Esophagus (tissue), 2 donors: ENCODE measurements at regions not wholly inside any gene's neighbourhood (a gene's known extent, or its start where the extent isn't known, plus 50 kb on each side); places are given as distances from the start of the nearest gene placed in this dataset.

ENCODE experiments used
- H3K27ac ChIP-seq, 2 donors: one replicate each; pipeline ENCODE4 v1.5.1; 2013; ENCODE audit warnings: low read depth in 2 of 2, mild to moderate bottlenecking in 2 of 2, inconsistent platforms in 1 of 2, low read length in 1 of 2, moderate library complexity in 1 of 2
- H3K27me3 ChIP-seq, 2 donors: one replicate each; pipeline ENCODE4 v1.6.1; 2013; ENCODE audit warnings: low read length in 2 of 2, control low read depth in 1 of 2, mild to moderate bottlenecking in 1 of 2; ENCODE audit not compliant: insufficient read depth in 2 of 2, control insufficient read depth in 1 of 2
- H3K36me3 ChIP-seq, 2 donors: one replicate each; pipeline ENCODE4 v1.6.1; 2013; ENCODE audit warnings: low read length in 1 of 2; ENCODE audit not compliant: control insufficient read depth in 2 of 2, insufficient read depth in 2 of 2
- H3K4me1 ChIP-seq, 2 donors: one replicate each; pipeline ENCODE4 v1.6.1; 2013; ENCODE audit warnings: low read length in 1 of 2; ENCODE audit not compliant: control insufficient read depth in 2 of 2, insufficient read depth in 2 of 2
- H3K4me3 ChIP-seq, 2 donors: one replicate each; pipeline ENCODE4 v1.5.1; 2013; ENCODE audit warnings: low read length in 2 of 2, mild to moderate bottlenecking in 2 of 2, low read depth in 1 of 2, moderate library complexity in 1 of 2
- H3K9me3 ChIP-seq, 2 donors: one replicate each; pipeline ENCODE4 v1.6.1; 2013; ENCODE audit warnings: mild to moderate bottlenecking in 2 of 2, low read depth in 1 of 2, low read length in 1 of 2, moderate library complexity in 1 of 2; ENCODE audit not compliant: control insufficient read depth in 2 of 2, insufficient read depth in 1 of 2
- WGBS, 2 donors: extraction: QIAGEN DNeasy Blood & Tissue Kit; methylation state at CpG; one replicate each; pipeline ENCODE4 v1.1.7; 2013; 5-methylcytosine and 5-hydroxymethylcytosine counted together
- donor health status: healthy with polysubstance abuse.
- donor health status: Bipolar disorder and iron deficiency.

DNA sequence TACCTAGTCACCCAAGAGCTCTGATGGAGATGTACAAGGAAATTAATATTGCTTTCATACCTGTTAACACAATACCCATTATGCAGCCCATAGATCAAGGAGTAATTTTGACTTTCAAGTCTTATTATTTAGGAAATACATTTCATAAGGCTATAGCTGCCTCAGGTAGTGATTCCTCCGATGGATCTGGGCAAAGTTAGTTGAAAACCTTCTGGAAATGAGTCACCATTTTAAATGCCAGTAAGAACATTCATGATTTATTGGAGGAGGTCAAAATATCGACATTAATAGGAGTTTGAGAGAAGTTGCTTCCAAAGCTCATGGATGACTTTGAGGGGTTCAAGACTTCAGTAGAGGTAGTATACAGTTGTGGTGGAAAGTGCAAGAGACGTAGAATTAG, 931.4 kb upstream of the ACVR2A start:
- Histone ChIP-seq H3K36me3 (no peaks in the 10 kb centered on the region), H3K4me1 (no peaks in the 10 kb centered on the region), H3K27ac (no peak overlapping the region), H3K27me3 (no peaks in the 10 kb centered on the region), H3K4me3 (no peak overlapping the region), H3K9me3 (no peaks in the 10 kb centered on the region)
- WGBS, 2 donors, result 86 to 88% methylated on average over 3 of the region's 3 CpGs

DNA sequence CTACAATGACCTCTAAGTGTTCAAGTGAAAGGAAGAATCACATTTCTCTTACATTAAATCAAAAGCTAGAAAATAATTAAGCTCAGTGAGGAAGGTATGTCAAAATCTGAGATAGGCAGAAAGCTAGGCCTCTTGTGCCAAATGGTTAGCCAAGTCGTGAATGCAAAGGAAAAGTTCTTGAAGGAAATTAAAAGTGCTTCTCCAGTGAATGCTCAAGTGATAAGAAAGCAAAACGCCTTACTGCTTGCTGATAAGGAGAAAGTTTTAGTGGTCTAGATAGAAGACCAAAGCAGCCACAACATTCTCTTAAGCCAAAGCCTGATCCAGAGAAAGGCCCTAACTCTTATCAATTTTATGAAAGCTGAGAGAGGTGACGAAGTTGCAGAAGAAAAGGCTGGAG, 932.3 kb upstream of the ACVR2A start:
- WGBS, 2 donors, result 62 to 82% methylated on average over 3 of the region's 3 CpGs
- H3K4me1 ChIP-seq, result no peaks in the 10 kb centered on the region
- no peaks in the 10 kb centered on the region for H3K36me3 ChIP-seq
- H3K27me3 ChIP-seq, result no peaks in the 10 kb centered on the region
- no peak overlapping the region for H3K27ac ChIP-seq
- H3K9me3 ChIP-seq, result no peaks in the 10 kb centered on the region
- no peak overlapping the region for H3K4me3 ChIP-seq

DNA sequence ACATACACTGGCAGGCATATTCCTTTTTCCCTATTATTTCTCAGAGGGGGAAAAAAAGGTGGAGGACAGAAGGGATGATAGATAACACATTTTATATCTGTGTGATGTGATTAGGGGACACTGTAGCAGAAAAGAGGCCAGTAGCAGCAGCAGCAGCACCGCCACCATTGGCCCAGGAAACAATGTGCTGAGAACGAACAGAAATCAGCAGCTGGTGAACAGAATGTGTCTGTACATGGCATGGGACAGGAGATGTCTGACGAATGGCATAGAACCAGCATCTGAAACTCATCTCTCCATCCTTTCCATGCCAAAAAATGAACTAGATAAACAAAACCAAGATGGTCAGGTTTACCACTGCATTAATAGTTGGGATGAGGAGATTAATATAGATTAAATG, 936.1 kb upstream of the ACVR2A start:
- no peak overlapping the region for H3K27ac ChIP-seq
- H3K9me3 ChIP-seq, result no peaks in the 10 kb centered on the region
- WGBS, 2 donors, result 48 to 58% methylated on average over 3 of the region's 3 CpGs
- no peaks in the 10 kb centered on the region for H3K4me1 ChIP-seq
- no peak overlapping the region for H3K4me3 ChIP-seq
- H3K36me3 ChIP-seq, result no peaks in the 10 kb centered on the region
- no peaks in the 10 kb centered on the region for H3K27me3 ChIP-seq

DNA sequence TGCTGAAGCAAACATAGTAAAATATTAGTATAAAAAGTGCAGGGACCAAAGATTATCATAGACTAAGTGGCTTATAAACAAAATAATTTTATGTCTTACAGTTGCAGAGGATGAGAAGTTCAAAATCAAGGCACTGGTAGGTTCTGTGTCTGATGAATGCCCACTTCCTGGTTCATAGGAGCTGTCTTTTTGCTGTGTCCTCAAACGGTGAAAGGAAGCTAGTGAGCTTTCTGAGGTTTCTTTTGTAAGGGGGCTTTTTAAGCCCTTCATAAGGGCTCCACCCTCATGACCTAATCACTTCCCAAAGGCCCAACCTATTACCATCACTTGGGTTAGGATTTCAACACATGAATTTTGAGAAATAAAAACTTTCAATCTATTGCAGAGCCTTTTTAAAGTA, 946.7 kb upstream of the ACVR2A start:
- 18 to 32% methylated on average over 1 of the region's 1 CpG for WGBS, 2 donors
- H3K4me1 ChIP-seq, result no peaks in the 10 kb centered on the region

DNA sequence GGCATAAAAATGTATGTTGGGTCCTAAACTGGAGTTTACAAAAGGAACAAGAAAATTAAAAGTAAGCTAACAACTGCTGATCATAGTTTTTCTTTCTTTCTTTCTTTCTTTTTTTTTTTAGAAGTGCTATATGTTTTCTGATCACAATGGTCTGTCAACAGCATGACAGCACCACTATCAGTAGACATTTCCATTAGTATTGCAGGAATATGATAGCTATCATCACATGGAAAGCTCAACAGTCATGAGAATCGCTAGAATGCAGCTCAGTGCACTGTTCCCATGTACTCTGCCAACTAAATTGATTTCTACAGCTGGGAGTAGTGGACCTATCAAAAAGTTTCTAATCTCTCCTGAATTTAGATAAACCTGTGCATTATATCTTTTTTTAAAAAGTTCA, 950.3 kb upstream of the ACVR2A start:
- Histone ChIP-seq H3K27me3 (no peaks in the 10 kb centered on the region), H3K27ac (no peak overlapping the region), H3K4me3 (no peak overlapping the region), H3K4me1 (no peaks in the 10 kb centered on the region), H3K36me3 (no peaks in the 10 kb centered on the region), H3K9me3 (no peaks in the 10 kb centered on the region)
- 55 to 89% methylated on average over 1 of the region's 1 CpG for WGBS, 2 donors

More for the DNA sequence above, 946.7 kb upstream of the ACVR2A start:
- H3K9me3 ChIP-seq, result no peaks in the 10 kb centered on the region
- no peaks in the 10 kb centered on the region for H3K36me3 ChIP-seq
- H3K27ac ChIP-seq, result no peak overlapping the region
- H3K4me3 ChIP-seq, result no peak overlapping the region
- no peaks in the 10 kb centered on the region for H3K27me3 ChIP-seq

DNA sequence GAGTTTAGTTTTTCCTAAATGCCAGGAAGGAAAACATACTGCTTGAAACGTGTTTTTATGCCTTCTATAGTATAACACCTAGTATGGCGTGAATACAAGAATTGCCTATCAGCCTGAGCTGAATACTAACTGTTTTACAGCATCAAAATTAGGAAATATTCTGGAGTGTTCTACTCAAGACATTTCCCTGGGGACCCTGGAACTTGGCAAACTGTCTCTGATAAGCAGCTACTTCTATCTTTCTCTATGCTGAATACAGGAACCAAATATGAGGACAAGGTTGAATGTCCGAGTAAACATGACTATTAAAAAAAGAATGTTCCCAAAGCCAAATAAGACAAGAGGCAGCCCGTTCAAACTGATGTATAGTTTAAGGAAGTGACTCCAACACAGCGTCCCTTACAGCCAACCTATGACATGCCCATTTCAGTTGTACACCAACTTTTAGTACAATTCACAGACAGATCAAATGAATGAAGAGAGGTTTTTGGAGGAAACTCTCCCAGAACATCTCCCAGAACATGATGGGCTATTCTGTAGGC, 951.3 kb upstream of the ACVR2A start:
- WGBS, 2 donors, result 69 to 71% methylated on average over 5 of the region's 5 CpGs
- Histone ChIP-seq H3K27ac (no peak overlapping the region), H3K4me1 (no peaks in the 10 kb centered on the region)

DNA sequence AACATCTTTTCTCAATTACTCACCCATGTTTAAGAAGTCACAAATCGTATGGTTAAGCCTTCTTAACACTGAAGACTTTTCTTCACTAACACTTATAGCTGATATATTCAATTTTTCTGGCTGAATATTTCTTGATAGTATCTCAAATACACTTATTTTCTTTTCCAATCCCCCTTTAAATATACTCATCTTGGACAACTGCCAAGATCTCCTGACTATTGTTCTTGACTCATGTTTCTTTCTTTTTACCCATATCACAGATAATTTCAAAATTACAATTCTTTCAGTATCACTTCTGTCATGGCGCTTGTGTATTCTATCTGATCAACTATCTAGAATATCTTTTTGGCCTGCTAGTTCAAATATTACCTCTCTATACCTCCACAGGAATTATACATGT, 954.3 kb upstream of the ACVR2A start:
- H3K4me3 ChIP-seq, result no peak overlapping the region
- H3K27ac ChIP-seq, result no peak overlapping the region
- H3K27me3 ChIP-seq, result no peaks in the 10 kb centered on the region
- 83 to 88% methylated on average over 2 of the region's 2 CpGs for WGBS, 2 donors
- H3K36me3 ChIP-seq, result no peaks in the 10 kb centered on the region
- H3K9me3 ChIP-seq, result no peaks in the 10 kb centered on the region
- no peaks in the 10 kb centered on the region for H3K4me1 ChIP-seq

More for the DNA sequence above, 951.3 kb upstream of the ACVR2A start:
- H3K27me3 ChIP-seq, result no peaks in the 10 kb centered on the region
- H3K9me3 ChIP-seq, result no peaks in the 10 kb centered on the region
- H3K4me3 ChIP-seq, result no peak overlapping the region
- no peaks in the 10 kb centered on the region for H3K36me3 ChIP-seq

DNA sequence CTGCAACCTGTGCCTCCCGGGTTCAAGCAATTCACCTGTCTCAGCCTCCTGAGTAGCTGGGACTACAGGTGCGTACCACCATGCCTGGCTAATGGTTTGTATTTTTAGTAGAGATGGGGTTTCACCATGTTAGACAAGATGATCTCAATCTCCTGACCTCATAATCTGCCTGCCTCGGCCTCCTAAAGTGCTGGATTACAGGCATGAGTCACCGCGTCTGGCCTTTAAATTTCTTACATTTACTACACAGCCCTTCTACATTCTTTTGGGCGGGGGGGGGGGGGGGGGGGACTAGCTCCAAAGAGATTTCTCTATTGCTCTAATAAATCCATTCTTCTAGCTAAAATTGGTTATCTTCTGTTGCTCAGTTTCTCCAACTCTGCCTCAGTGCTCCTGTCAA, 964.9 kb upstream of the ACVR2A start:
- 85 to 91% methylated on average over 6 of the region's 6 CpGs for WGBS, 2 donors

DNA sequence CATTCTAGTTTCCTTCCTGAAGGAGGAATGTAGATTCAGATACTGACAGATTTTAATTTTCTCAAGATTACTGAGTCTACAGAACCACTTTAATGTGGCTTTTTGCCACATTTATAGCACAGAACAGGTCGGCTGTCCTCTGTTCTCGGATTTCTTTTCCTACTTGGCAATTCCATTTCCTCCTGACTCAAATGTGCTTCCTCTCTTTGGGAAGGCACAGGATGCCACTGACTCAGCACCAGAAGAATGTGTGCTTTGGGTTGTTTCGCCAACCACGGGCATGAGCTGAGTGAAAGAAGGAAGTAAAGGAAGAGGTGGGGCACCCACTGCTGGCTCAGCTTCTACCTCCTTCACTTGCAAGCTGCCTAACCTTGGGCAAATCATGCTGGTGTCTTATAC, 970.6 kb upstream of the ACVR2A start:
- Histone ChIP-seq H3K27me3 (no peaks in the 10 kb centered on the region), H3K27ac (no peak overlapping the region)
- 23 to 43% methylated on average over 4 of the region's 4 CpGs for WGBS, 2 donors

More for the DNA sequence above, 964.9 kb upstream of the ACVR2A start:
- no peaks in the 10 kb centered on the region for H3K27me3 ChIP-seq
- H3K36me3 ChIP-seq, result no peaks in the 10 kb centered on the region
- no peaks in the 10 kb centered on the region for H3K9me3 ChIP-seq
- H3K27ac ChIP-seq, result no peak overlapping the region
- H3K4me3 ChIP-seq, result no peak overlapping the region
- H3K4me1 ChIP-seq, result no peaks in the 10 kb centered on the region

DNA sequence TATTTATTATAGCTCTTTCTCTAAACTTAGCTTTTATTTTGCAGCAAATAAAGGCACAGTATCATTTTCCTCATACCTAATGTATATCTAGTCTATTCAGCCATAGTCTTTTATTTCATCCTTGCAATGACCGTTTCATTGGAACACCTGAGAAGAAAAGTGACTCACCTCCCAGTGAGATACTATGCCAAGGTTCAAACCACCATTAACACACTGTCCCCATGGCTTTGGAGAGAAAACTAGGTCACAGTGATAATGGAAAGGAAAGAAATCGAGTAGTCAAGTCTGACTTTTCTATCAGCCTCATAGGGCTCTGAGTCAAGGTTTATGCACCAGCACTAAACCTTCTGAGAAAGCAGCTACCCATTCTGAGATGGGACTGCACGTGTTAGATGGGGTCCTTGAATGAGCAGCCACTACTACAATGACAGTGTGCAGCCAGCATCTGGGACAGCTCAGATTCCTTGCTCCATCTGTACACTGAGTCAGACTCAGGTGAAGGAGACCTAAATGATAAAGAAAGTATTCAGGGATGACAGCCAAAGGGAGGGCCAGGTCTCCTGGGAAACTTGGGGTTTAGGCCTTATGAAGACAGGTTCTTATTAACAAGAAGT, 971.1 kb upstream of the ACVR2A start:
- H3K9me3 ChIP-seq, result no peaks in the 10 kb centered on the region
- peak overlapping the region in 1 of 2 donors; percentile 1 for H3K27ac ChIP-seq
- 67 to 68% methylated on average over 3 of the region's 3 CpGs for WGBS, 2 donors

More for the DNA sequence above, 970.6 kb upstream of the ACVR2A start:
- Histone ChIP-seq H3K9me3 (no peaks in the 10 kb centered on the region), H3K4me3 (no peak overlapping the region), H3K36me3 (no peaks in the 10 kb centered on the region), H3K4me1 (peaks cover 0 to 2% of the 10 kb centered on the region in 2 donors)

More for the DNA sequence above, 971.1 kb upstream of the ACVR2A start:
- no peaks in the 10 kb centered on the region for H3K27me3 ChIP-seq
- no peaks in the 10 kb centered on the region for H3K36me3 ChIP-seq
- peaks cover 0 to 2% of the 10 kb centered on the region in 2 donors for H3K4me1 ChIP-seq
- no peak overlapping the region for H3K4me3 ChIP-seq
